ENCODE measurements at regions not wholly inside any gene's neighbourhood (a gene's known extent, or its start where the extent isn't known, plus 50 kb on each side); places are given as distances from the start of the nearest gene placed in this dataset.

DNA sequence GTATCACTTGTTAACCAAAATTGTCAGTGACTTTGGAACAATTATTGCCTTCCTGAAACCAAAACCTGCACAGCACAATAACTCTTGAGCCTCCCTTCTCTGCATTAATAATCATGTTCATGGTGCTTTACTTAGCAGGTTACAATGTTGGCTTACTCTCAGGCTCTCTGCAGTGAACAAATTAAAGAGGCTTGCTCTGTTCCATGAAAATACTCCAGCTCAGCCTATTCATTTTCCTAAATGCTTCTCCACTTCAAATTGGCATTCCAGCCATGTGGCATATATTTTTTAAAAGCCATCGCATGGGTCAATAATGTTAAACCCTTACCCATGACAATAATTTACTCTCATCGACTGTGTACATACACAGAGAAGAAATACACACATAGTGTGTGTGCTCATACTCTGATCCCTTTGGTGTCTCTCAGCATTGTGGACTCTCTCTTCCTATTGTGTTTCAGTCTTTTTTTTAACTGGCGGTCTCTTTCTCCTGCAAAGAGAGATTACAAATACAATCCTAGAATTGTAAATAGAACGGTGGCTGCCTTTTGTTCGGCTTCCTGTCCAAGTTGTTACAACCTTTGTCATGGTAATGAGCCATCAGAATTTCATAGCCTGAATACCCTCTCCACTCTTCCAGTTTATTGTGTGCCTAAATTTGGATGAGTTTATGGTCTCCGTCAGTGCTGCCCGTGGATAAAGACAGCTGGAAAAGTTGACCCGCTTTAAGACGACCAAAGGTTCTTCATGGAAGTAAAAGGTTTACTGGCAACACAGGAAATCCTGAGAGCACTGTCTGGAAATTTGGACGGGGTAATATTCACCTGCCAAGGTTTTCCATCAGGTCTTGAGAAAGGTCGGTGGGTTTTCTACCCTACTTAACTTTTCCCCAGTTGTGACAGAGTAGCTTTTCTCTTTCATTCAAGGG, 263.6 kb downstream of the CD83 start:
- TF ChIP-seq, protein P1, sequence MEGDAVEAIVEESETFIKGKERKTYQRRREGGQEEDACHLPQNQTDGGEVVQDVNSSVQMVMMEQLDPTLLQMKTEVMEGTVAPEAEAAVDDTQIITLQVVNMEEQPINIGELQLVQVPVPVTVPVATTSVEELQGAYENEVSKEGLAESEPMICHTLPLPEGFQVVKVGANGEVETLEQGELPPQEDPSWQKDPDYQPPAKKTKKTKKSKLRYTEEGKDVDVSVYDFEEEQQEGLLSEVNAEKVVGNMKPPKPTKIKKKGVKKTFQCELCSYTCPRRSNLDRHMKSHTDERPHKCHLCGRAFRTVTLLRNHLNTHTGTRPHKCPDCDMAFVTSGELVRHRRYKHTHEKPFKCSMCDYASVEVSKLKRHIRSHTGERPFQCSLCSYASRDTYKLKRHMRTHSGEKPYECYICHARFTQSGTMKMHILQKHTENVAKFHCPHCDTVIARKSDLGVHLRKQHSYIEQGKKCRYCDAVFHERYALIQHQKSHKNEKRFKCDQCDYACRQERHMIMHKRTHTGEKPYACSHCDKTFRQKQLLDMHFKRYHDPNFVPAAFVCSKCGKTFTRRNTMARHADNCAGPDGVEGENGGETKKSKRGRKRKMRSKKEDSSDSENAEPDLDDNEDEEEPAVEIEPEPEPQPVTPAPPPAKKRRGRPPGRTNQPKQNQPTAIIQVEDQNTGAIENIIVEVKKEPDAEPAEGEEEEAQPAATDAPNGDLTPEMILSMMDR (conservative IDR thresholded peaks at IDR 0.05 in 1 of 2, IDR thresholded peaks at IDR 0.05 in 1 of 2; ENCODE audit: low read depth in 1 of 2, low read length in 2 of 2), result no peak
- TF ChIP-seq EZH2 (IDR thresholded peaks at IDR 0.05; ENCODE audit: low read length, missing control alignments), result no peak
